ENCODE measurements at regions not wholly inside any gene's neighbourhood (a gene's known extent, or its start where the extent isn't known, plus 50 kb on each side); places are given as distances from the start of the nearest gene placed in this dataset.

DNA sequence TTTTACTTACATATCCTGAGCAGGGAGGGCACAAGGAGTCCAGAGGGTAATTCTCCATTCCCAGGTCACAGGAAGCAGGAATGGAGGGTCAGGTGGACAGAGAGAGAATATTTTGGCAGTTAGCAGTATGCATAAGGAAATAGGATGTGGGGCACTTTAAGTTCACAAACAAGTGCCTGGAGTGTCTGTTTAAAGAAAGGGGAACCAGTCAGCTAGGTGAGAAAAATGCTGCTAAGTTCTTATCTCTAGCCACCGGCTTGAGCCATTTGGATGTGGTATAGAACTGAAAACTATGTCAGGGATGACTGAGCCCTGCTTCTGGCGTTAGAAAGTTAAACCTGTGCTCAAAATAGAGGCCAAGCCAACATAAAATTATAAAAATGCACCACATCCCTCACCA, 739.7 kb upstream of the NCAM2 start (continued):
- TF ChIP-seq, protein P1, sequence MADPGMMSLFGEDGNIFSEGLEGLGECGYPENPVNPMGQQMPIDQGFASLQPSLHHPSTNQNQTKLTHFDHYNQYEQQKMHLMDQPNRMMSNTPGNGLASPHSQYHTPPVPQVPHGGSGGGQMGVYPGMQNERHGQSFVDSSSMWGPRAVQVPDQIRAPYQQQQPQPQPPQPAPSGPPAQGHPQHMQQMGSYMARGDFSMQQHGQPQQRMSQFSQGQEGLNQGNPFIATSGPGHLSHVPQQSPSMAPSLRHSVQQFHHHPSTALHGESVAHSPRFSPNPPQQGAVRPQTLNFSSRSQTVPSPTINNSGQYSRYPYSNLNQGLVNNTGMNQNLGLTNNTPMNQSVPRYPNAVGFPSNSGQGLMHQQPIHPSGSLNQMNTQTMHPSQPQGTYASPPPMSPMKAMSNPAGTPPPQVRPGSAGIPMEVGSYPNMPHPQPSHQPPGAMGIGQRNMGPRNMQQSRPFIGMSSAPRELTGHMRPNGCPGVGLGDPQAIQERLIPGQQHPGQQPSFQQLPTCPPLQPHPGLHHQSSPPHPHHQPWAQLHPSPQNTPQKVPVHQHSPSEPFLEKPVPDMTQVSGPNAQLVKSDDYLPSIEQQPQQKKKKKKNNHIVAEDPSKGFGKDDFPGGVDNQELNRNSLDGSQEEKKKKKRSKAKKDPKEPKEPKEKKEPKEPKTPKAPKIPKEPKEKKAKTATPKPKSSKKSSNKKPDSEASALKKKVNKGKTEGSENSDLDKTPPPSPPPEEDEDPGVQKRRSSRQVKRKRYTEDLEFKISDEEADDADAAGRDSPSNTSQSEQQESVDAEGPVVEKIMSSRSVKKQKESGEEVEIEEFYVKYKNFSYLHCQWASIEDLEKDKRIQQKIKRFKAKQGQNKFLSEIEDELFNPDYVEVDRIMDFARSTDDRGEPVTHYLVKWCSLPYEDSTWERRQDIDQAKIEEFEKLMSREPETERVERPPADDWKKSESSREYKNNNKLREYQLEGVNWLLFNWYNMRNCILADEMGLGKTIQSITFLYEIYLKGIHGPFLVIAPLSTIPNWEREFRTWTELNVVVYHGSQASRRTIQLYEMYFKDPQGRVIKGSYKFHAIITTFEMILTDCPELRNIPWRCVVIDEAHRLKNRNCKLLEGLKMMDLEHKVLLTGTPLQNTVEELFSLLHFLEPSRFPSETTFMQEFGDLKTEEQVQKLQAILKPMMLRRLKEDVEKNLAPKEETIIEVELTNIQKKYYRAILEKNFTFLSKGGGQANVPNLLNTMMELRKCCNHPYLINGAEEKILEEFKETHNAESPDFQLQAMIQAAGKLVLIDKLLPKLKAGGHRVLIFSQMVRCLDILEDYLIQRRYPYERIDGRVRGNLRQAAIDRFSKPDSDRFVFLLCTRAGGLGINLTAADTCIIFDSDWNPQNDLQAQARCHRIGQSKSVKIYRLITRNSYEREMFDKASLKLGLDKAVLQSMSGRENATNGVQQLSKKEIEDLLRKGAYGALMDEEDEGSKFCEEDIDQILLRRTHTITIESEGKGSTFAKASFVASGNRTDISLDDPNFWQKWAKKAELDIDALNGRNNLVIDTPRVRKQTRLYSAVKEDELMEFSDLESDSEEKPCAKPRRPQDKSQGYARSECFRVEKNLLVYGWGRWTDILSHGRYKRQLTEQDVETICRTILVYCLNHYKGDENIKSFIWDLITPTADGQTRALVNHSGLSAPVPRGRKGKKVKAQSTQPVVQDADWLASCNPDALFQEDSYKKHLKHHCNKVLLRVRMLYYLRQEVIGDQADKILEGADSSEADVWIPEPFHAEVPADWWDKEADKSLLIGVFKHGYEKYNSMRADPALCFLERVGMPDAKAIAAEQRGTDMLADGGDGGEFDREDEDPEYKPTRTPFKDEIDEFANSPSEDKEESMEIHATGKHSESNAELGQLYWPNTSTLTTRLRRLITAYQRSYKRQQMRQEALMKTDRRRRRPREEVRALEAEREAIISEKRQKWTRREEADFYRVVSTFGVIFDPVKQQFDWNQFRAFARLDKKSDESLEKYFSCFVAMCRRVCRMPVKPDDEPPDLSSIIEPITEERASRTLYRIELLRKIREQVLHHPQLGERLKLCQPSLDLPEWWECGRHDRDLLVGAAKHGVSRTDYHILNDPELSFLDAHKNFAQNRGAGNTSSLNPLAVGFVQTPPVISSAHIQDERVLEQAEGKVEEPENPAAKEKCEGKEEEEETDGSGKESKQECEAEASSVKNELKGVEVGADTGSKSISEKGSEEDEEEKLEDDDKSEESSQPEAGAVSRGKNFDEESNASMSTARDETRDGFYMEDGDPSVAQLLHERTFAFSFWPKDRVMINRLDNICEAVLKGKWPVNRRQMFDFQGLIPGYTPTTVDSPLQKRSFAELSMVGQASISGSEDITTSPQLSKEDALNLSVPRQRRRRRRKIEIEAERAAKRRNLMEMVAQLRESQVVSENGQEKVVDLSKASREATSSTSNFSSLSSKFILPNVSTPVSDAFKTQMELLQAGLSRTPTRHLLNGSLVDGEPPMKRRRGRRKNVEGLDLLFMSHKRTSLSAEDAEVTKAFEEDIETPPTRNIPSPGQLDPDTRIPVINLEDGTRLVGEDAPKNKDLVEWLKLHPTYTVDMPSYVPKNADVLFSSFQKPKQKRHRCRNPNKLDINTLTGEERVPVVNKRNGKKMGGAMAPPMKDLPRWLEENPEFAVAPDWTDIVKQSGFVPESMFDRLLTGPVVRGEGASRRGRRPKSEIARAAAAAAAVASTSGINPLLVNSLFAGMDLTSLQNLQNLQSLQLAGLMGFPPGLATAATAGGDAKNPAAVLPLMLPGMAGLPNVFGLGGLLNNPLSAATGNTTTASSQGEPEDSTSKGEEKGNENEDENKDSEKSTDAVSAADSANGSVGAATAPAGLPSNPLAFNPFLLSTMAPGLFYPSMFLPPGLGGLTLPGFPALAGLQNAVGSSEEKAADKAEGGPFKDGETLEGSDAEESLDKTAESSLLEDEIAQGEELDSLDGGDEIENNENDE (IDR thresholded peaks at IDR 0.05; ENCODE audit: low read depth, low read length): peak; percentile 22
- no peak for TF ChIP-seq KLF1 (tag; IDR thresholded peaks at IDR 0.05)
- TF ChIP-seq, protein P2, sequence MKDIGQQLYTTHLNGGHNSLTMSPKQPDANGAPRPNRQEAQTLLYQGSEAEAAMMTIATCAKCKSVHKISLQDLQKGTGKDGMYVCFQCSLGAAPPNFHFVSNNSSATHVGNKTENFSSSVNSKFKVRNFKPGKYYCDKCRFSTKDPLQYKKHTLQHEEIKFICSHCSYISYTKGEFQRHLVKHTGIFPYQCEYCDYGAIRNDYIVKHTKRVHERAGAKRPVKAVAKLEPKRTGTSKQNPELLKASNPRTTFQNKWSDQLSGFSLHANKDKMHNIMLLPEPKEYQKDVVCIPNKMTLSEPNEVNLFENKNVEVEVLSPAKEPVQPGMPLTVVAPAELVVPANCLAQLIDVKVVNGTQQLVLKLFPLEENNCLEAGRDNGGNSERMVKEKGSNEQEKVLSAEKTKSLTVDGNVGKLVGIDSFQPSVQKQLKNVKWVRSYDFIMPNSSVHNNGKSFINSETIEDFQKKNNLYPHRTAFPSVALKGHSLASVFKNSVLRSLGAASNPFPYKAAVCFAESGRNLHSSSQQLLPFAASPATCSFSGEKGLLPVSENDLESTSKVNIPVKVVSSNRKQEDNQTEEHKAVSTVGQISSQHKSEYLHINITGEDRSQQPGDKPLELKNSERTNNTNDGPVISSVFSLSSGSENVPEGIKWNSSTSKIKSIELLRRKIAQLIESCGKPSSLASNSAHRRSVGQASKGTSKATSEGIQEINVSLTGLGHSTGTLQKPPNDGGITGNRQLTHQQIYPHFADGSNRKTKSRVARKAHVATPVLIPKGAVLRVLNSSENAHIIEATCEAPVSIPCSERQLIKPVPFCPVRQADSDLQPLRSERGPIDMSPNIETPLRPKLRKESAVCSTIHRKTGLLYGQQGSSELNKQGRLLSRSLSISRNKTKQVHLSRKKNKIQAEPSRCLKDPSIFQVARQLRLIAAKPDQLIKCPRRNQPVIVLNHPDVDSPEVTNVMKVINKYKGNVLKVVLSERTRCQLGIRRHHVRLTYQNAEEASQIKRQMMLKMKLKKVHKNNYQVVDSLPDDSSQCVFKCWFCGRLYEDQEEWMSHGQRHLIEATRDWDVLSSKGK (CRISPR knock-in tag; IDR thresholded peaks at IDR 0.05): no peak
- TF ChIP-seq ZNF431 (CRISPR knock-in tag; IDR thresholded peaks at IDR 0.05): no peak
- TF ChIP-seq CBX2 (IDR thresholded peaks at IDR 0.05; ENCODE audit: insufficient read depth, low read length, poor library complexity, severe bottlenecking): no peak
- no peak for TF ChIP-seq ZNF23 (CRISPR knock-in tag; IDR thresholded peaks at IDR 0.05)
- TF ChIP-seq SMAD1 (IDR thresholded peaks at IDR 0.05; ENCODE audit: low read depth, low read length, partially characterized antibody): no peak
- TF ChIP-seq, protein P3, sequence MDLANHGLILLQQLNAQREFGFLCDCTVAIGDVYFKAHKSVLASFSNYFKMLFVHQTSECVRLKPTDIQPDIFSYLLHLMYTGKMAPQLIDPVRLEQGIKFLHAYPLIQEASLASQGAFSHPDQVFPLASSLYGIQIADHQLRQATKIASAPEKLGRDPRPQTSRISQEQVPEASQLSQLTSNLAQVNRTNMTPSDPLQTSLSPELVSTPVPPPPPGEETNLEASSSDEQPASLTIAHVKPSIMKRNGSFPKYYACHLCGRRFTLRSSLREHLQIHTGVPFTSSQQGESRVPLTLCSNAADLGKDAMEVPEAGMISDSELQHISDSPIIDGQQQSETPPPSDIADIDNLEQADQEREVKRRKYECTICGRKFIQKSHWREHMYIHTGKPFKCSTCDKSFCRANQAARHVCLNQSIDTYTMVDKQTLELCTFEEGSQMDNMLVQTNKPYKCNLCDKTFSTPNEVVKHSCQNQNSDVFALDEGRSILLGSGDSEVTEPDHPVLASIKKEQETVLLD (IDR thresholded peaks at IDR 0.05): no peak
- TF ChIP-seq ZFP30 (CRISPR knock-in tag; IDR thresholded peaks at IDR 0.05; ENCODE audit: borderline replicate concordance): no peak
- TF ChIP-seq SMARCA4 (IDR thresholded peaks at IDR 0.05): peak; percentile 92

Measured in K562 (cell line).